ENCODE measurements at regions not wholly inside any gene's neighbourhood (a gene's known extent, or its start where the extent isn't known, plus 50 kb on each side); places are given as distances from the start of the nearest gene placed in this dataset.

DNA sequence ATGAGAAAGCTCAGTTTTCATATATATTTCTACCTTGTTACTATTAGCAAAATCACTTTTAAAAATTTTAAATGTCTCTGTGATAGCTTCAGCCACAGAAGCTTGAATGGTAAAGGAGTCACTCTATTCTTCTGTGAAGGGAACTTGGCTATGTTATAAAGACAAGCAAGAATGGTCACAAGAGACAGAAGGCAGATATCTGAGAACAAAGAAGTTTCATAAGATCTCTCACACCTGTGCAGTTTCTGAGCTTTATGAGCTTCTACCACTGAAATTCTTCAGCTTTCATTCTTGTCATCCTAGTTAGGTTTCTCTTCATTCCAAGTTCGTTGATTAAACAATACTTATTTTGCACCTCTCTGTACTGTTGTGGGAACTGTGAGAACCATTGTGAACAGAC is 853.4 kb downstream of the IGSF11 start:
- intact Hi-C loops (cut with micrococcal nuclease): no loop called here
- DNase-seq: no peak
- ChIA-PET POLR2A (no interaction called here), CTCF (no interaction called here)
- Mint-ChIP-seq H3K4me3 (no peak overlapping the region), H3K27me3 (no peaks in the 10 kb centered on the region), H3K27ac (no peak overlapping the region), H3K9me3 (peaks cover 10% of the 10 kb centered on the region), H3K36me3 (no peaks in the 10 kb centered on the region), H3K4me1 (ENCODE audit: low read depth) (no peaks in the 10 kb centered on the region)

DNA sequence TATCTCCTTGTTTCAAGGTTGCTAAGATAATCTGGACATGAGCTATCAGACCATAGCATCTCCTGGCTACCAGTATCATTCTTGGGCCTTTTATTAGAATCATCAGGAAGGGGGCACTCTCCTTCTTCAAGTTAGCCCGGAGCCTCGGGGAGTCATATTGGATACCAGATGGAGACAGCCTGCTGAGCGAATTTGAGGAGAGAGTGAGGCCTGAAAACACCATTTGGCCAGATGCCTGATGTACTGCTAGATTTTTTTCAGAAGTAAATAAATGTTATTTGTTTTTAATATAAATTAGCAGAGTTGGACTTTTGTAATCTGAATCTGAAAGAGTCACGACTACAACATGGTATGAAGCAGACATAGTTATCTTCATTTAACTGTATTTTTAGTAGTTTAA is 848.6 kb downstream of the IGSF11 start:
- Mint-ChIP-seq H3K36me3 (no peaks in the 10 kb centered on the region), H3K4me3 (no peak overlapping the region), H3K27me3 (no peaks in the 10 kb centered on the region), H3K27ac (no peak overlapping the region), H3K4me1 (ENCODE audit: low read depth) (no peaks in the 10 kb centered on the region), H3K9me3 (peaks cover 15% of the 10 kb centered on the region)
- ChIA-PET CTCF (no interaction called here), POLR2A (no interaction called here)
- intact Hi-C loops (cut with micrococcal nuclease): no loop called here
- DNase-seq: no peak

DNA sequence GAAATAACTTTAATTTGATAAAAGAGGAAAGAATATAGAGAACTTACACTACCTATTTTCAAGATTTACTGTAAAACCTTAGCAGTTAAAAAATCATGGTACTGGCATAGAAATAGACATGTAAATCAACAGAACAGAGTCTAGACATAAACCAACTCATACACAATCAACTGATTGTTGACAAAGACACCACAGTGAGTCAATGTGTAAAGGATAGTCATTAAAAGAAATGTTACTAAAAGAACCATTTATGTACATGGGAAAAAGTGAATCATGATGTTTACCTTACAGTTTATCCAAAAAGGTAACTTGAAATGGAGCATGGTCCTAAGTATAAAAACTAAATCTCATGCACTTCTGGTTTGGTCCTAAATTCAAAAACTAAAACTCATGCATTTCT is 847.4 kb downstream of the IGSF11 start:
- no peaks in the 10 kb centered on the region for H3K36me3 Mint-ChIP-seq
- H3K27me3 Mint-ChIP-seq: no peaks in the 10 kb centered on the region
- no peak for DNase-seq
- H3K9me3 Mint-ChIP-seq: peaks cover 23% of the 10 kb centered on the region
- ChIA-PET CTCF (no interaction called here), POLR2A (no interaction called here)
- H3K4me3 Mint-ChIP-seq: no peak overlapping the region
- H3K4me1 Mint-ChIP-seq (ENCODE audit: low read depth): no peaks in the 10 kb centered on the region
- intact Hi-C loops (cut with micrococcal nuclease): no loop called here
- H3K27ac Mint-ChIP-seq: no peak overlapping the region

DNA sequence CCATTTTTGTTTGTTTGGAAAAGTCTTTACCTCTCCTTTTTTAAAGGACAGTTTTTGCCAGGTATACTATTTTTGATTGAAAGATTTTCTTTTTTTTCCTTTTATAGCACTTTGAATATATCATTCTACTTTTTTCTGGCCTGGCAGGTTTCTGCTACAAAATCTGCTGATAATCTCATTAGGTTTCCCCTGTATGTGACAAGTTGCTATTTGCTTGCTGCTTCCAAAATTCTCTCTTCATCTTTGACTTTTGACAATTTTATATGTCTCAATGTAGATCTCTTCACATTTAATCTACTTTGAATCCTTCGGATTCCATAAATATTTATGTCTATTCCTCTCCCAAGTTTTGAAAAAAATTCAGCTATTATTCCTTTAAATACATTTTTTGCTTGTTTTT is 838.5 kb downstream of the IGSF11 start:
- H3K9me3 Mint-ChIP-seq: peaks cover 43% of the 10 kb centered on the region

DNA sequence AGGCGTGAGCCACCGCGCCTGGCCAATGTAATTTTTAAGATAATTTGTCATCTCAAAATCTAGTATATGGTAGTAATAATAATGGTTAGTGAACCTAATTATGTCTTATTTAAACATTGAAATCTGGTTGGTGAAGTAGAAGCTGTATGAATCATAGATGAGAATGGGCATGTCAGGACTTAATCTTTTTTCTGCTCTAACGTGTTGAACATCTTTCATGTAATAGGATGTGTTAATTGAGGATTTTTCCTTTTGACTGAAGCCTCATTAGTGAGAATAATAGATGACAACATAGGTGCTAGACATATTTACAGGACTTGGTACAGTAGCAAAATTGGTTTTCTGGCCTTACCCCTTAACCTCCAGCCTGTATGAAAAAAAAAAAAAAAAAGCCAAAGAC is 835.6 kb downstream of the IGSF11 start:
- intact Hi-C loops (cut with micrococcal nuclease): no loop called here
- POLR2A ChIA-PET: no interaction called here
- Mint-ChIP-seq H3K4me3 (no peak overlapping the region), H3K9me3 (peaks cover 33% of the 10 kb centered on the region), H3K27me3 (no peaks in the 10 kb centered on the region), H3K4me1 (ENCODE audit: low read depth) (no peaks in the 10 kb centered on the region), H3K27ac (no peak overlapping the region), H3K36me3 (no peaks in the 10 kb centered on the region)
- CTCF ChIA-PET: no interaction called here
- DNase-seq: no peak

More for the DNA sequence above, 838.5 kb downstream of the IGSF11 start:
- intact Hi-C loops (cut with micrococcal nuclease): no loop called here
- Mint-ChIP-seq H3K27ac (no peak overlapping the region), H3K4me1 (ENCODE audit: low read depth) (no peaks in the 10 kb centered on the region), H3K4me3 (no peak overlapping the region), H3K36me3 (no peaks in the 10 kb centered on the region), H3K27me3 (no peaks in the 10 kb centered on the region)
- POLR2A ChIA-PET: no interaction called here
- no peak for DNase-seq
- CTCF ChIA-PET: no interaction called here

DNA sequence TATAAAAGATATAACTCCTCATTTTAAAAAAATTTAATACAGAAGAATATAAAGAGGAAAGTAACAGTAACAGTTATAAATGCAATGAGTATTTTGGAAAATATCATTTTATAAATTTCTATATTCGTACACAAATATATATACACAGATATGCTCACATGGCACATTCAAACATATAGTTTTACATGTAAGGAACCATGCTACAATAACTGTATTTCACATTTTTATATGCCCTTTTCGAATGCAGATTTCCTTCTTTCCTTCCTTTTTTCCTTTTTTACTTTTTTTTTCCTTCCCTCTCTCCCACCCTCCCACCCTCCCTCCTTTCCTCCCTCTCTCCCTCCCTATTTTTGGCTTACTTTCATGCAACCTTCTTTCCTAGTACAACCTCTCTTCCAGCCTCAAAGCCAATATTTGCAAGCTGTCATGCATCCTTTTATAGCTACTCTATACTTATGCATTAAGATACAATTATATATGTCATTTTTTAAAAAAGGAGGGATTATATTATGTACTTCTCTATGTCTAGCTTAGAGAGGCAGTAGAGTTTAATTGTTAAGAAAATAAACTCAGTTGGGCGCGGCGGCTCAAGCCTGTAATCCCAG is 830.5 kb downstream of the IGSF11 start:
- POLR2A ChIA-PET: no interaction called here
- intact Hi-C loops (cut with micrococcal nuclease): no loop called here
- H3K27me3 Mint-ChIP-seq: no peaks in the 10 kb centered on the region
- no peak for DNase-seq
- CTCF ChIA-PET: no interaction called here
- H3K27ac Mint-ChIP-seq: no peak overlapping the region
- H3K4me1 Mint-ChIP-seq (ENCODE audit: low read depth): no peaks in the 10 kb centered on the region
- peaks cover 11% of the 10 kb centered on the region for H3K9me3 Mint-ChIP-seq
- no peaks in the 10 kb centered on the region for H3K36me3 Mint-ChIP-seq
- H3K4me3 Mint-ChIP-seq: no peak overlapping the region

DNA sequence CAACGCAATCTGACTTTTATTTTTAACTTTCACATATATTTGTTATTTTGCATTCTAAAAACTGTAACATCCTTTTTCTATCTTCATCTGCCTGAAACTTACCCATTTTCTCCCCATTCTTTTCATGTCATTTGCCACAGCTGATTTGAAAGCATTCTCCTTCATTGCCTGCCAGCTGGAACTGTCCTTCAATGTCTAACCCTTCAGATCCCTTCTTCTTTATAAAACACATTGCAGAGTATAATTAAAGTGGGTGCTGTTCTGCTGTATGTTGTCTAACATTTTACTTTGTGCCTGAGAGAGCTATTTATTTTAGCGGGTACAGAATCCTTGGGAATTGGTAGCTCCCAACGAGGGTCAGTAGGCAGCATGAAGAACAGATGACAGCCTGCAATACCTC is 827.4 kb downstream of the IGSF11 start:
- CTCF ChIA-PET: no interaction called here
- no peaks in the 10 kb centered on the region for H3K27me3 Mint-ChIP-seq
- peaks cover 10% of the 10 kb centered on the region for H3K9me3 Mint-ChIP-seq
- H3K27ac Mint-ChIP-seq: no peak overlapping the region
- no peak for DNase-seq
- H3K36me3 Mint-ChIP-seq: no peaks in the 10 kb centered on the region
- POLR2A ChIA-PET: no interaction called here
- intact Hi-C loops (cut with micrococcal nuclease): no loop called here
- no peaks in the 10 kb centered on the region for H3K4me1 Mint-ChIP-seq (ENCODE audit: low read depth)
- no peak overlapping the region for H3K4me3 Mint-ChIP-seq

DNA sequence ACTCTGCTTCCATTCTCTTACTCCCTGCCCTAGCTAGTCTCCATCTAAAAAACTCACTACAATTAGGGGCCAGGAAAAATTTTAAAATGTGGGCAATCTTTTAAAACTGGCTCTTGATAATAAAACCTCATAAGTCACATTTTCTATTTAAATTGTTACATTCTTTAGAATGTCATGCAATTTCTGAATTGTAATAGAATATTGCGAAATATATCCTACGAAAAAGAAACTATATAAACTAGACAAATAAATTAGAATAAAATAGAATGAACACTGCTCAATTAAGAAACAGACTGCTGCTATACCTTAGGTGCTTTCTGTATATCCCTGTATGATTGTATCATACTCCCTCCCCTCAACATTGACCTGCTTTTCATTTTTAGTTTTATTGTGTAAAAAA is 826.0 kb downstream of the IGSF11 start:
- no peak overlapping the region for H3K4me3 Mint-ChIP-seq
- H3K36me3 Mint-ChIP-seq: no peaks in the 10 kb centered on the region
- POLR2A ChIA-PET: no interaction called here
- no peaks in the 10 kb centered on the region for H3K4me1 Mint-ChIP-seq (ENCODE audit: low read depth)
- intact Hi-C loops (cut with micrococcal nuclease): no loop called here
- CTCF ChIA-PET: no interaction called here
- H3K27ac Mint-ChIP-seq: no peak overlapping the region
- no peaks in the 10 kb centered on the region for H3K27me3 Mint-ChIP-seq
- no peak for DNase-seq
- H3K9me3 Mint-ChIP-seq: peaks cover 8% of the 10 kb centered on the region

DNA sequence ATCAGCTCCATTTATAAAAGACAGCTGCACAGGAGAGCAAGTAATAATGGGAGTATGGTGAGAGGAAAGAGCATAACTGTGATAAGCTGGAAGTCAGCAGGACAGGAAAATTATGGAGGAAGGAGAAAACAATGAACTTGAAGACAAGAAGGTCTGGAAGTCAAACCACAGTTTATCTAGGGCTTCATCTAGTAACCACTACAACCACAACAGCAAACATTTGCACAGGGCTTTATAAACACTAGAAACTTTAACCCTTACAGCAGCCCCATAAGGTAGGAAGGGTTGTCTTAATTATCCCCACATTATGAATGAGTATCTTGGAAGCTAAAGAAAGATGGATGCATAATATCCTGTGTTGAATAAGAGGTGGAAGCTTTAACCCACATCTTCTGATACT is 820.8 kb downstream of the IGSF11 start:
- CTCF ChIA-PET: no interaction called here
- intact Hi-C loops (cut with micrococcal nuclease): no loop called here
- DNase-seq: no peak
- Mint-ChIP-seq H3K4me1 (ENCODE audit: low read depth) (no peaks in the 10 kb centered on the region), H3K27ac (no peak overlapping the region), H3K9me3 (peaks cover 8% of the 10 kb centered on the region), H3K27me3 (no peaks in the 10 kb centered on the region), H3K36me3 (no peaks in the 10 kb centered on the region), H3K4me3 (no peak overlapping the region)
- POLR2A ChIA-PET: no interaction called here

DNA sequence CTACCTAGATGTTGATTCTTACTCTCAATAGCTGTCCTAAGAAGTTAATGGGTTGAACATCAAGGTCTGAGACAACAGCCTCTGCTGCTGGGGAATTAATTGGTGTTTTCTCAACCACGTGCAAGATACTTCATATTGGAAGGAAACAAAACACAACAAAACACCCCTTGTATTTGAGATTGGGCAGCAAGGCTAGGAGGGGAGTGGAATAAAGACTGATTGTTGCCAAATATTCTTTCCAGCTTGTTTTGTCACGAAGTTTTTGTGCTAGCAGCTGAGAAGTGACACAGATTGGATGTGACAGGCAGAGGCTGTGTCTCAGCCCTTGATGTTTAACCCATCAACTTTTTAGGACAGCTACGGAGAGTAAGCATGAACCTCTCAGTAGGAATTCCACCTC is 808.4 kb downstream of the IGSF11 start:
- H3K4me1 Mint-ChIP-seq (ENCODE audit: low read depth): no peaks in the 10 kb centered on the region
- H3K36me3 Mint-ChIP-seq: no peaks in the 10 kb centered on the region
- CTCF ChIA-PET: no interaction called here
- H3K4me3 Mint-ChIP-seq: no peak overlapping the region
- H3K9me3 Mint-ChIP-seq: peaks cover 27% of the 10 kb centered on the region
- intact Hi-C loops (cut with micrococcal nuclease): no loop called here
- no peak for DNase-seq
- H3K27me3 Mint-ChIP-seq: no peaks in the 10 kb centered on the region
- H3K27ac Mint-ChIP-seq: no peak overlapping the region
- POLR2A ChIA-PET: no interaction called here

DNA sequence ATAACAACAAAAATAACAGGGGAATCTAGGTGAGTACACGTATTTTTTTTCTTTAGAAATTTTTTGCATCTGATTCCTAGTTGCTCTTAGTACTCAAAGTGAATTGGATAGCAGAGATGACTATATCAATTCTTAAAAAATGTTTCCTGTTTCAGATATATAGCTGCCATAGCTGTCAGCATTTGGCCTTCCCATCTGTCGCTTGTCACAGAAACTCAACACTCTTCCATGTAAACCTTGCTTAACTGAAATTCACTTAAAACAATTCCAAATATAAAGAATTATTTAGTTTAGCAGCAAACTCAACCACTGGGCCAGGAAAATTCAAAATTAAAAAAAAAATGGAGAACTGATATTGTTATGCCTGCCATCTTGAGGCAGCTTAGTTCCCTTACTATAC is 807.5 kb downstream of the IGSF11 start:
- CTCF ChIA-PET: no interaction called here
- no peaks in the 10 kb centered on the region for H3K36me3 Mint-ChIP-seq
- POLR2A ChIA-PET: no interaction called here

DNA sequence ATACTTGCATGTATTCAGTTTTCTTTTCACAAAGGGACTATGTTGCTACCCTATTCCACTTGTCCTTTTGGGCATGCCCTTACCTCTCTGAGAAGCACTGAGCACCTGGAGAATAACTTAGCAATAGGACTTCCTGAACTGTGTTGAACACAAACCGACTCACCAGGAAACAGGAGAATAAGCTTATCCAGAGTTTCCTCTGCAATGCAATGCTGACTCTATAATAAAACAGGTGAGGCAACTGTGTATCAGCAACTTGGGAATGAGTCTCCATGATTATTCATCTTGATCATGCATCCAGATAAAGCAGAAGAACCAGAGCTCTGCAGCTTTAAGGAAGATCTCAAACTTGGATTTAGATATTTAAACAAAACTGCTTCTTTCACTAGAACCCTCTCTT is 806.5 kb downstream of the IGSF11 start:
- no peaks in the 10 kb centered on the region for H3K36me3 Mint-ChIP-seq
- POLR2A ChIA-PET: no interaction called here
- no peak overlapping the region for H3K4me3 Mint-ChIP-seq
- no peak overlapping the region for H3K27ac Mint-ChIP-seq
- CTCF ChIA-PET: no interaction called here
- intact Hi-C loops (cut with micrococcal nuclease): no loop called here
- peaks cover 17% of the 10 kb centered on the region for H3K9me3 Mint-ChIP-seq
- no peaks in the 10 kb centered on the region for H3K4me1 Mint-ChIP-seq (ENCODE audit: low read depth)
- no peak for DNase-seq
- H3K27me3 Mint-ChIP-seq: no peaks in the 10 kb centered on the region

More for the DNA sequence above, 807.5 kb downstream of the IGSF11 start:
- peaks cover 17% of the 10 kb centered on the region for H3K9me3 Mint-ChIP-seq
- H3K27me3 Mint-ChIP-seq: no peaks in the 10 kb centered on the region
- H3K27ac Mint-ChIP-seq: no peak overlapping the region
- intact Hi-C loops (cut with micrococcal nuclease): no loop called here
- H3K4me1 Mint-ChIP-seq (ENCODE audit: low read depth): no peaks in the 10 kb centered on the region
- DNase-seq: no peak
- no peak overlapping the region for H3K4me3 Mint-ChIP-seq

DNA sequence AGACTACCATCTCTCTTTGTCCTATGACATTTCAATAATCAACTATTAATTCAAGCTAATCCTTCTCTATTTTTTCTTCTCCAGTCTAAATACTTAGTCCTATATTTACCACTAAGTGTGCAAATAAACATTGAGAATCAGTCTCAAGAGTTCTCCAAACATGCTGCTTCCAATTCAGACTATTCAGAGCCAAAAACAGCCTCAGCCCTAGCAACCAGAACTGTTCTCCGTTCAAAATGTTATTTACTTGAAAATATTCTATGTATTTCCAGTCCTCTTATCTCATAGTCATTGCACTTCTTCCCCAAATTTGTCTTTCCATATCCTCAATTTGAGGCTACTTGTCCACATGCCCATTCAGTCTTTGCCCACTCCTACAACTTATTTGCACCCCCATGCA is 805.5 kb downstream of the IGSF11 start:
- Mint-ChIP-seq H3K36me3 (no peaks in the 10 kb centered on the region), H3K4me1 (ENCODE audit: low read depth) (no peaks in the 10 kb centered on the region), H3K27me3 (no peaks in the 10 kb centered on the region), H3K27ac (no peak overlapping the region), H3K9me3 (peaks cover 10% of the 10 kb centered on the region), H3K4me3 (no peak overlapping the region)
- CTCF ChIA-PET: no interaction called here
- POLR2A ChIA-PET: interaction anchor here (0.5 kb wide), 1 partner anchor 436 kb away, joined by 3 read pairs; no protein-coding TSS in a partner anchor
- no peak for DNase-seq
- intact Hi-C loops (cut with micrococcal nuclease): no loop called here

DNA sequence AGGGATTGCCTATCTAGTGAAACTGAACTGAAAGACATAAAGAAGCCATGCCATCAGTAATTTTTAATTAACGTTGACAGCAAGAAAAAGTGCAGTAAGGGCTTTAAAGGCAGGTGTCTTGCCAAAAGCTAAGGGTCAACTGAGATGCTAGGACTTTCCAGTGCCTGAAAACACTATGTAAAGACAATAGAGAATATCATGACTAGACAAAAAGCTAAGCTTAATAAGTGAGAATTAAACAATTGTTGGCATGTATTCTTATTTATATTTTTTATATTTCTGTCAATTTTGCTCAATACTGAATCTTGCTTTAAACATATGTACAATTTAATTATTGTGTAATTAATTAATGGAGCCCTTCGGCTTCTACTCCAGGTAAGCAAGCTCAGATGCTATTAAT is 803.1 kb downstream of the IGSF11 start:
- ChIA-PET CTCF (no interaction called here), POLR2A (no interaction called here)
- H3K4me1 Mint-ChIP-seq (ENCODE audit: low read depth): no peaks in the 10 kb centered on the region
- DNase-seq: no peak
- intact Hi-C loops (cut with micrococcal nuclease): no loop called here
- peaks cover 7% of the 10 kb centered on the region for H3K9me3 Mint-ChIP-seq
- no peaks in the 10 kb centered on the region for H3K27me3 Mint-ChIP-seq
- no peak overlapping the region for H3K4me3 Mint-ChIP-seq
- H3K36me3 Mint-ChIP-seq: no peaks in the 10 kb centered on the region
- no peak overlapping the region for H3K27ac Mint-ChIP-seq
